HG03066 (cell line): ENCODE measurements at regions not wholly inside any gene's neighbourhood (a gene's known extent, or its start where the extent isn't known, plus 50 kb on each side); places are given as distances from the start of the nearest gene placed in this dataset.
"Not testable (repeated sequence)": the region's sequence is repeated elsewhere in the genome, so short reads cannot be mapped to it uniquely, and the experiment has no call there.

Experiments used
- ATAC-seq: cut with Tn5 transposase; IDR thresholded peaks from one replicate; pipeline ENCODE4 v1.9.1; 2021; ENCODE audit warnings: low read depth; ENCODE audit not compliant: unreplicated experiment

- not testable (repeated sequence) for ATAC-seq
Observed at GRCh38 chr1:121048769-121049443, 135.2 kb downstream of the FAM72B start.

- ATAC-seq, result not testable (repeated sequence)
Observed at GRCh38 chr1:121050097-121050496, 134.0 kb downstream of the FAM72B start.

- ATAC-seq, result not testable (repeated sequence)
Observed at GRCh38 chr1:121051161-121051790, 132.9 kb downstream of the FAM72B start.

- not testable (repeated sequence) for ATAC-seq
Observed at GRCh38 chr1:121052081-121052660, 132.0 kb downstream of the FAM72B start.

GRCh38 chr1:121054928-121055327 is 129.2 kb downstream of the FAM72B start:
- not testable (repeated sequence) for ATAC-seq

- ATAC-seq, result not testable (repeated sequence)
Observed at GRCh38 chr1:121066925-121067324, 117.2 kb downstream of the FAM72B start.

GRCh38 chr1:121068738-121069499 is 115.2 kb downstream of the FAM72B start:
- not testable (repeated sequence) for ATAC-seq

- not testable (repeated sequence) for ATAC-seq
Observed at GRCh38 chr1:121073852-121074251, 110.3 kb downstream of the FAM72B start.

- not testable (repeated sequence) for ATAC-seq
Observed at GRCh38 chr1:121075254-121075805, 108.8 kb downstream of the FAM72B start.

- peak; percentile 66 for ATAC-seq
Observed at GRCh38 chr1:121076674-121077073, 107.5 kb downstream of the FAM72B start.

GRCh38 chr1:121079655-121080054 is 104.5 kb downstream of the FAM72B start:
- not testable (repeated sequence) for ATAC-seq

GRCh38 chr1:121080197-121080903 is 103.8 kb downstream of the FAM72B start:
- not testable (repeated sequence) for ATAC-seq

GRCh38 chr1:121080904-121081264 is 103.3 kb downstream of the FAM72B start:
- not testable (repeated sequence) for ATAC-seq

- ATAC-seq, result not testable (repeated sequence)
Observed at GRCh38 chr1:121081625-121082199, 102.4 kb downstream of the FAM72B start.

GRCh38 chr1:121082995-121083394 is 101.1 kb downstream of the FAM72B start:
- not testable (repeated sequence) for ATAC-seq

GRCh38 chr1:121086249-121086648 is 97.9 kb downstream of the FAM72B start:
- not testable (repeated sequence) for ATAC-seq

- not testable (repeated sequence) for ATAC-seq
Observed at GRCh38 chr1:121087221-121087620, 96.9 kb downstream of the FAM72B start.

- ATAC-seq, result not testable (repeated sequence)
Observed at GRCh38 chr1:121088568-121088967, 95.6 kb downstream of the FAM72B start.

- ATAC-seq, result not testable (repeated sequence)
Observed at GRCh38 chr1:121092329-121092968, 91.7 kb downstream of the FAM72B start.
